Embryonic facial prominence (tissue), 1 donor: ENCODE measurements at regions not wholly inside any gene's neighbourhood (a gene's known extent, or its start where the extent isn't known, plus 50 kb on each side); places are given as distances from the start of the nearest gene placed in this dataset.
"Not testable (repeated sequence)": the region's sequence is repeated elsewhere in the genome, so short reads cannot be mapped to it uniquely, and the experiment has no call there.

ENCODE experiments used
- DNase-seq: peaks from one replicate; pipeline ENCODE4 v3.0.0-alpha.2; 2016; ENCODE audit errors: extremely low spot score

DNA sequence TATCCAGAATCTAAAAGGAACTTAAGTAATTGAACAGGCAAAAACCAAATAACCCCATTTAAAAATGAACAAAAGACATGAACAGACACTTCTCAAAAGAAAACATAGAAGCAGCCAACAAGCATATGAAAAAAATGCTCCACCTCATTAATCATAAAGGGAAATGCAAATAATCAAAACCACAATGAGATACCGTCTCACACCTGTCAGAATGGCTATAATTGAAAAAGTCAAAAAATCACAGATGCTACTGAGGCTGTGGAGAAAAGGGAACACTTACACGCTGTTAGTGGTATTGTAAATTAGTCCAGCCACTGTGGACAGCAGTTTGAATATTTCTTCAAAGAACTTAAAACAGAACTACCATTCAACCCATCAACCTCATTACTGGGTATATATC, 220.7 kb downstream of the MEX3B start:
- no peak for DNase-seq

DNA sequence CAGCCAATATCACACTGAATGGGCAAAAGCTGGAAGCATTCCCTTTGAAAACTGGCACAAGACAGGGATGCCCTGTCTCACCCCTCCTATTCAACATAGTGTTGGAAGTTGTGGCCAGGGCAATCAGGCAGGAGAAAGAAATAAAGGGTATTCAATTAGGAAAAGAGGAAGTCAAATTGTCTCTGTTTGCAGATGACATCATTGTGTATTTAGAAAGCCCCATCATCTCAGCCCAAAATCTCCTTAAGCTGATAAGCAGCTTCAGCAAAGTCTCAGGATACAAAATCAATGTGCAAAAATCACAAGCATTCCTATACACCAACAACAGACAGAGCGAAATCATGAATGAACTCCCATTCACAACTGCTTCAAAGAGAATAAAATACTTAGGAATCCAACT, 223.2 kb downstream of the MEX3B start:
- DNase-seq = not testable (repeated sequence)

DNA sequence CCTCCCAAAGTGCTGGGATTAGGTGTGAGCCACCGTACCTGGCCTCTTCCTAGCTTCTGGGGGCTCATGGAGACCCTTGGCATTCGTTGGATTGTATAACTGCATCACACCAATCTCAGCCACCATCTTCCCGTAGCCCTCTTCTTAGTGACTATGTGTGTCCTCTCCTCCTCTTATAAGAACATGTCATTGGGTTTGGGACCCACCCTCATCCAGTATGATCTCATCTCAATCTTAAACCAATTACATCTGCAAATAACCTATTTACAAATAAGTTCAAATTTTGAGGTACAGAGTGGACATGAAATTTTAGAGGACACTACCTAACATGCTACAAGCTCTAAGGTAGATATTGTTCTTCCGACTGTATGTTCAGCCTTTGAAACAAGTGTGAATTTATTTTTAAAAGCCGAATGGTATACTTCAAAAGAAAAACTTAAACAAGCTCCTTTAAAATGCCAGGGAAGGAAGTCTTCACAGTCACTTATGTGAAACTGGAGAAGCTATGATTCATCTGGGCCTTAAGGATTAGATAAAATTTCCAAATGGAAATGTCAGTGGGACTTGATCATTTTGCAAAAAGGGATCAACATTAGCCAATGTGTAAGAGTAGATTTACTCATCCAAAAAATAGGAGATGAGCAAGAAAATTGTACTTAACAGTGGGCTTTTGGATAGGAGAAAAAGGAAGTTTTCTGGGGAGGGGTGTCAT, 225.7 kb downstream of the MEX3B start:
- no peak for DNase-seq

DNA sequence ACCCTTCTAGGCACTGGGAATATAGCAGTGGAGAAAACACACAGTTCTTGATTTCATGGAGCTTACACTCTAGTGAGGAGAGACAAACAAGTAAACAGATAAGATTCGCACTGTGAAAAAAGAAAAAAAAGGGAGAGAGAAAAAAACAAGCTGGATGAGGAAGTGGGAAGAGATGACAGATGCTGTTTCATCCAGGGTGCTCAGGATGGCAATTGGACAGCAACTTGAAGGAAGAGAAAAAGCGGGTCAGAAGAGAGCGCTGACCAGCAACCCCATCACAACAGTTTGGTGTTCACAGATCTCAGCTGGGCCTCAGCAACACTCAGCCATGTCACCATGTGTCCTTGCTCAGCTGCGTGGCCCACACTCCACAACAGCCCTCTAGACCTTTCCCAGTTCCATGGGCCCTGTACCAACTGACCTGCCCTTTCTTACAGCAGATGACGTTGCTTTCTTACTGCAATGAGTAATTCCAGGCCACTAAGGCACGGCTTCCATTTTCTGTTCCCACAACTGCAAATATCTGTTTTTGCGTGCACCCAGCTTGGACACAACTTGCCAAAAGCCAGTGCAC, 230.8 kb downstream of the MEX3B start:
- no peak for DNase-seq

DNA sequence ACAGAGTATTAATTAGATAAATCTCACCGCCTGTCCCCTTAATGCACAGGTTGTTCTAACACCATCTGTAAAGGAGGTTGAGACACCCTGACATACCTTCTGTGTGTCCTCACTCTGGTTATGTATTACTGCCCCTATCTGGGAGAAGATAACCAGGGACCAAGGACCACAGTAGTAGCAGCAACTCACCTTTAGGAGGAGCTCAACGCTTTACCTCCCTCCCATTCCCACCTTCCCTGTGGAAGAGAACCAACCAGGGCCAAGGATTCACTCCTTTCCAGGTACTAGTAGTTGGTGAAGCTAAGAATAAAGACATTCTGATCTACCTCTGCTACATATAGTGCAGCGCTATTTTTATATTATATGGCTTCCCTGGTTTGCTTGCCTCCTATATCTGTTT, 232.6 kb downstream of the MEX3B start:
- DNase-seq = no peak

DNA sequence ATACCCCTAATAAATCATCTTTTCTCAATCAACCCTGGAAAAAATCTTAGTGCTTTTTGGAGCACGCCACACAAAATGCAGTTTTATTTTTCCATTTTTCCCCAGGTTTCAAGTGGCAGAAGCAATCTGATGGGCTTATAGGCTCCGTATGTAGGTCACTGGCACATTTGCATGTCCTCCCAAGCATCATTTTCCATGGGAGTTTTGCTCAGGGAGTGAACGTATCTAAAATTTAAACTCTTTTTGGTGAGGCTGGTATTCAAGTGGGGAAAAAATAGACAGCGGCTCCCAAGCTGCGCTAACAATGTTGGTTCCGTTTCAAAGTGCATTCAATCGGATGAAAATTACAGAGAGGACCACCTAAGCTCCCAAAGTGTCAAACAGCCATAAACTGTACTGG, 233.4 kb downstream of the MEX3B start:
- no peak for DNase-seq

DNA sequence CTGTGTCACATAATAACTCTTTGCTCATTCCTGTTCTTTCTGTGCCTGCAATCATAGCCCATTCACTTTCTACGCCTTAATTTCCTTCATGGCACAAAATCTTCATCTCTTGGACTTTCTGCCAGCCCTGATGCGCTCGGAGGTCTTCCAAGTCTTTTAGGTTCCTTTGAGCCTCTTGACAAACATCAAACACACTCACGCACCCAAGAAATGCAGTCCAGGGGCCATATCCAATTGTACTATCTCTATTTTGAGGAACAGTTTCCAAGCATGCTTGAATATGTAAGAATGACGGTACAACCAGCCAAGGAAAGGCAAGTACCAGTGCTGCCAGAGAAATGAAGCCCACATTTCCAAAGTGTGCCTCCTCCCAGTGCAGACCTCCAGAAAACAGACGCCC, 234.1 kb downstream of the MEX3B start:
- DNase-seq = no peak

DNA sequence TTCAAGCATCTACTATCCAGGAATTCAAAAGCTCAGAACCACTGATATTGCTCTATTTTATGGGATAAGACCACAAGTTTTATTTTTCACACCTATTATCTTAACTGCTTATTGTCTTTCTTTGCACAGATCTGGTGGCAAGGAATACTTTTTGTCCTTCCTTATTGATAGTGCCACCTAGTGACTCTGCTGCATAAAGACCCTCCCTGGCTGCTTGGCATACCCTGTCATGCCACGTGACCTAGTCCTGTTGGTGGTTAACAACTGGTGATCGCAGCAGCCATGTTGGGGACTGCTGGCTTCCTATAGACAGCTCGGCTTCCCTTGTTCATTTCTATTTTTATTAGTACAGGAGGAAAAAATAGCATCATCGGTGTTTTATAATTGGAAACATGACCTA, 236.3 kb downstream of the MEX3B start:
- no peak for DNase-seq

DNA sequence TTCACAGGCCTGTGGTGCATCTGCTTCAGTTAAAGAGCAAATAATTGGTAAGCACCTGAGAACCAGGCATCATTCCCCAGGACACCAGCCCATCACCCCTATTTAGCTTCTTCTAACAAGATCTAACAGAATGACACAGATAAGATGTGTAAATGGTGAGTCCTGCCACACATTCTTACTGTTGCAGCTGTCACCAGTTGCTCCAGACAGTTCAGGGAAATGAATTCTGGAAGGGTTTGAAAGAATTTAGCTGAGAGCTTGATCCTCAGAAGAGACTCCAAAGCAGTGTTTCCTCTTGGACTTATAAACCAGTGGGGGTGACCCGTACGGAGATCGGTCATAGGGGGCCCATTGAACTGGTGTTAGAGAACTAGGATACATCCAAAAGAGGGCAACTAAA, 238.0 kb downstream of the MEX3B start:
- DNase-seq = no peak

DNA sequence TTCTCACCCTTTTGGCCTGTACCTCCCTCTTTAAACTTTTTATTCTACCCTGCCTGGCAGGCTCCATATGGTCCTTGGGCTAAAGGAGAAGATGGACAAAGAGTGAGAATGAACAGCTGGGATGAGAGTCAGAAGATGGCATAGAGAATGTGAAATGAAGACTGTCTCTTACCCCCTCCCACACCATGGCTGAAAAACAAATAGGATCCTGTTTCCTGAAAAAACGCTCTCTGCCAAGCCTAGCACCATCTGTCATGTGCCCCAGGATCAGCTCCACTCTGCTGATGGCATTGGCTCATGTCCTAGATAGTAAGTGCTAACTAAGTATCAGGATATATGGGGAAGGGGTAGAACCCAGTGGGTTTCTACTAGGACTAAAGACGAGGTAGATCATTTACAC, 238.6 kb downstream of the MEX3B start:
- DNase-seq = no peak

DNA sequence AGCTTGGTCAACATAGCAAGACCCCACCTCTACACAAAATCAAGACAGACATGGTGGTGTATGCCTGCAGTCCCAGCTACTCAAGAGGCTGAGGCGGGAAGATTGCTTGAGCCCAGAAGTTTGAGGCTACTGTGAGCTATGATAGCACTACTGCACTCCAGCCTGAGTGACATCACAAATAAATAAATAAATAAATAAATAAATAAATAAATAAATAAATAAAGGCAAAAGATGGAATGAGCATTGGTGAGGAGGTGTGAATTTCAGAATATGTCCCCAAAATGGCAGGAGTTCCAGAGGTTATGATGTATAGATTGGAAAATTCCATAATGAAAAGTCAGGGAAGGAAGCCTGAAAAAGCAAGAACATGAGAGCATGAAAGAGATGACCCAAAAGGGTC, 249.9 kb downstream of the MEX3B start:
- DNase-seq = no peak

DNA sequence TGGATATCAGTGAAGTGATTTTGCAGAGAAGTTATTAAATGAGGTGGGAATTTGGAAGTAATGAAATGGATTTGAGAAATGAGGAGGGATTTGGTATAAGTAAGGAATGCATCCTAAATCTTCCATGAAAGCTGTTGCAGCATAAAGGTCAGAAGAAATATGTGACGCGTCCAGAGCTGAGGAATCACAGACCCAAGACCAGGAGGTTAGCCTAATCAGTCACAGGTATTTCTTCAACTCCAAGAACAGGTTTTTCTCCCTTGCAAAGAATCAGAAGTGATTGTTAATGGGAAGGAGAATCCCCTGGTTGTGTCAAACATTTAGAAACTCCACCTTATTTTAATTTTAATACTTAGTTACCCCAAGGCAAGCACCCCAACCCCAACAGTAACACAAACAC, 253.2 kb downstream of the MEX3B start:
- no peak for DNase-seq

DNA sequence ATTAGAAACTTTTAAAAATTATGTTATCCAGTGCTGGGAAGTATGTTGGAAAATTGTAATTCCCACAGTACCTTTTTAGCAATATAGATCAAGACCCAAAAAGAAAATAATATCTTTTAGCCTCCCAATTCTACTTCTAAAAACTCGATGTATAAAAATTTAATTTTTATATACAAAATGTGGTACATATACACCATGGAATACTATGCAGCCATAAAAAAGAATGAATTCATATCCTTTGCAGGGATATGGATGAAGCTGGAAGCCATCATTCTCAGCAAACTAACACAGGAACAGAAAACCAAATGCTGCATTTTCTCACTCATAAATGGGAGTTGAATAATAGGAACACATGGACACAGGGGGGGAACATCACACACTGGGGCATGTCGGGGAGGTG, 254.5 kb downstream of the MEX3B start:
- DNase-seq = not testable (repeated sequence)

DNA sequence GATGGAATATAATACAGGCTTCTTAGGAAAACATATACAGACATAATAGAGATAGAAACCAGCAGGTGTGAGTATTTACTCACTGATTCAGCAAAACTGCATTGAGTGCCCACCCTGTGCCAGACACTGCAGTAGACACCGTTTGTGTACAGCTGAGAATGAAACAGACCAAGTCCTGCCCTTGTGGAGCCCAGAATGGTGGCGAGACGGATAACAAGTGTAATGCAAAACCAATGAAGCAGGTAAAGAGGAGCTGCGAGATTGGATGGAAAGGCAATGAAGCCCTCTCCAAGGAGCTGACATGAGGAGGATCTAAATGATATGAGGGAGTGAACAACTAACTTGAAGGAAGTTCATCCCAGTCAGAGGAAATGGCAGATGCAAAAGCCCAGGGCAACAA, 256.4 kb downstream of the MEX3B start:
- no peak for DNase-seq

DNA sequence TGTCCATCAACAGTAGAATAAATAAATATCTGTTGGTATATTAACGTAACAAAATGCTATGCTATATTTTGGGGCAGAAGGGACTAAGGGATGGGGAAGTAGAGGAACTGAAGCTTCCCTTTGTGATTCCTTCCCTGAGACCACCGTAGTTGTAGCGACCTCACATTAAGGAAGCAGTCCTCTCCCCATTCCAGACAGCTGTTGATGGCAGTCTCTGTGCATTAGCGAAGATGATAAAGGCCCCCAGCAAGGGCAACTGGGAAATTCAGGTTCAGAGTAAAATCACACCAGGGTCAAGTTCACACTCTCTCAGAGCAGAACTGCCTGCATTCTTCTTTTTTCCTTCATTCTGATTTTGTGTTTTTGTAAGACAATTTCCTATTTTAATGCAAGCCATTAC, 259.0 kb downstream of the MEX3B start:
- DNase-seq = no peak

DNA sequence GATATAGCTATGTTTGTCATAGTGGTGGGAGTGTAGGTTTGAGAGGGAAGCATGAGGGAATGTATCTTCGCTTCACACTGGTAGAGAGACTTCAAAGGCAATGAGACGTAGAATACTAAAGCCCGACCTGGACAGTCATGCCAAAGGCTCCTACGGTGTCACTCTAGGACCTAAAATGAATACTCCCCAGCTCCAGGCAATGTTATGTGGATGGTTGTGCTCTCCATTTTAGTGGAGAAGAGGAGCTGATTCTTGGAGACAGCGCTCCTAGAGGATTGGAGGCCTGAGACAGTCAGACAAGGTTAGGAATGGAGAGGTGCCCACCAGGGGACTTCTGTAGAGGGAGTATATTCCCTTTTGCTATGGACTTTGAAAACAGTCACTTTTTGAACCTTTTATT, 260.1 kb downstream of the MEX3B start:
- no peak for DNase-seq

DNA sequence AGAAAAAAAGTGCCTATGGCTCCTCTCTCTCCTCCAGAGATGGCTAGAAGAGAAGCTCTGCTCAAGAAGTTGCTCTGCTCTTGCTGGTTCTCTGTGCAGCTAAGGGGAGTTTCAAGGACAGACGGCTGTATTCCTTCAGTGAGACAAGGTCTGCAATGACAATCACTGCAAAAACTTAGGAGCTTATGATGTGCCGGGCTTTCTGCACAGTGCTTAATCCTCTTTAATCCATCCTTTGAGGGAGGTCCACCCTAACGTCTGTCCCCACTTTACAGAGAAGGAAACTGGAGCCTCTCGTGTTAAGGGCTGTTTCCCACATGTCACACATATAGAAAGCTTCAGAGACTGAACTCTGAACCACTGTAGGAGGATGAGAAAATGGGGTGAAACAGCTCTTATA, 260.6 kb downstream of the MEX3B start:
- DNase-seq = no peak

DNA sequence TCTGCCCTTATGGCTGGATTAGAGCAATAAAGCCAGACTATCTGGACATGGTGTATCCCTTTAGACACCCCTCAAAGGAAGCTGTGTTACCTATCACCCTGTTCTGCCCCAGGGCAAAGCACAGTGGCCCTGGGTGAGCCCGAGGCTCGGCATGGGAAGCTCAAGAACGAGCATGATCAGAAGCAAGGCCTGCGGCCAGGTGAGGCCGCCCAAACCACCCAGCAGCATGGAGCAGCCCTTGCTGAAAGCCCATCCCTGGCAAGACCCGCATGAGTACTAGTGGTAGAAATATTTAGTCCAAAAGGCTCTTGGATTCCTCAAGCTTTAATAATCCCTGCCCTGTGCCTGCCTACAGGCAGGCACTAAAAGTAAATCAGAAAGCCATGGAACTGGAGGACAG, 261.1 kb downstream of the MEX3B start:
- DNase-seq = no peak

DNA sequence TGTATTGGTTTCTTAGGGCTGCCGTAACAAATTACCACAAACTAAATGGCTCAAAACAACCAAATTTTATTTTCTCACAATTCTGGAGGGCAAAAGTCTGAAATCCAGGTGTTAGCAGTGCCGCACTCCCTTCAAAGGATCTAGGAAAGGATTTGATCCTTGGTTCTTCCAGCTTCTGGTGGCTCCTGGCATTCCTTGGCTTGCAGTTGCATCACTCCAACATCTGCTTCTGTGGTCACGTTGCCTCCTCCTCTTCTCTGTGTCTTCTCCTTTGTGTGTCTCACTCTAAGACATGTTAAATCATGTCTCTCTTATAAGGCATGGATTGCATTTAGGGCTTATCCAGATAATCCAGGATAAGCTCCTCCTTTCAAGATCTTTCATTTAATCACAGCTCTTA, 262.2 kb downstream of the MEX3B start:
- no peak for DNase-seq

DNA sequence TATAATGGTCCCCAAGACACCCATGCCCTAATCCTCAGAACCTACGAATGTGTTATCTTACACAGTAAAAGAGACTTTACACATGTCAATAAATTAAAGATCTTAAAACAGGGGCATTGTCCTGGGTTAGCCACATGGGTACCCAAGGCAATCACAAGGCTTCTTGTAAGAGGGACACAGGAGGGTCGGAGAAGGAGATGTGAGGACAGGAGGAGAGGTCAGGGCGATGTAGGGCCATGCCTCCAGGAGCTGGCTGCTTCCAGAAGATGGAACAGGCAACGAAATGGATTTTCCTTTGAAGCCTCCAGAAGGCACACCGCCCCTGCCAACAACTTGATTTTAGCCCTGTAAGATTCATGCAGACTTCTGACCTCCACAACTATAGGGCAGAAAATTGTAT, 262.7 kb downstream of the MEX3B start:
- no peak for DNase-seq

DNA sequence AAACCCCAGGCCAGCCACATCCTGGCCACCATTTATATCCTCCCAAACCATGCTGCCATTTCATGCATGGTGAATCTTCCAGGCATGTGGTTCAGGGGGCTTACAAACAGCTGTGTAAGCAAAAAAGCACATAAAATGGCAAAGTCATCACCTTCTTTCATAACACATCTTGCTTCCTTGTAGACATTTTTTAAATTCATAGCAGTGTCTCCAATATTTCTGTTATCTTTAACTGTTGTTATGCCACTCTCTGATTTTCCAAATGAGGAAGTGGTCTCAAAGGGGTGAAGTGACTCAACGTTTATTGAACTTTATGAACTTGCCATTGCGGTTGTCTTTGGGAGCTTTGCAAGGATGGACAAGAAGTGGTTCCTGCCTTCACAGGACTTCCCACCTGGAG, 264.4 kb downstream of the MEX3B start:
- no peak for DNase-seq

DNA sequence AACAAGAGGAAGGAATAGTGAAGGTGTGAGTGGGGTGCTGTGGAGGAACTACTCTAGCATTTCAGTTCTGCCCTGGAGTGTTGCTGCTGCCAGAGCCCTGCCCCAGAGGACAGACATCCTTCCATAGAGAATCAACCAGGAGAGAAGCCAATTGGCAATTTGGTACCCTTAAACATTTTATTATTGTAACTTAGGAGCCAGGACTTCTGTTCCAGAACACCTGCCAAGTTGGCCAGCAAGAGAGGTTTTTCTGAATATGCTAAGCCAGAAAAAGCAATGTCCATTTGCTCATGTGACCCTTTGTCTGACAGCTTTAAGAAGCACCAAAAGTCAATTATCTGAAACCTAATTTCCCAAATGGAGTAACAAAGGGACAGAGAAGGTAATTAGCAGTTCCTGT, 264.9 kb downstream of the MEX3B start:
- no peak for DNase-seq

DNA sequence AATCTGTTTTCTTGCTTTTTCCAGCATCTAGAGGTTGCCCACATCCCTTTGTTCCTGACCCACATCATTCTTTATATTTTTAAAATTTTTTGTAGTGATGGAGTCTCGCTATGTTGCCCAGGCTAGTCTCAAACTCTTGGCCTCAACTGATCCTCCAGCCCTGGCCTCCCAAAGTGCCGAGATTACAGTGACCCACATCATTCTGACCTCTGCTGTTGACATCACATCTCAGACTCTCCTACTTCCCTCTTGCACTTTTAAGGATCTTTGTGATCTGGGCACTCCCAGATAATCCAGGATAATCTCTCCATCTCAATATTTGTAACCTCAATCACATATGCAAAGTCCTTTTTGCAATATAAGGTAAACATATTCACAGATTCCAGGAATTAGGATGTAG, 266.6 kb downstream of the MEX3B start:
- no peak for DNase-seq

DNA sequence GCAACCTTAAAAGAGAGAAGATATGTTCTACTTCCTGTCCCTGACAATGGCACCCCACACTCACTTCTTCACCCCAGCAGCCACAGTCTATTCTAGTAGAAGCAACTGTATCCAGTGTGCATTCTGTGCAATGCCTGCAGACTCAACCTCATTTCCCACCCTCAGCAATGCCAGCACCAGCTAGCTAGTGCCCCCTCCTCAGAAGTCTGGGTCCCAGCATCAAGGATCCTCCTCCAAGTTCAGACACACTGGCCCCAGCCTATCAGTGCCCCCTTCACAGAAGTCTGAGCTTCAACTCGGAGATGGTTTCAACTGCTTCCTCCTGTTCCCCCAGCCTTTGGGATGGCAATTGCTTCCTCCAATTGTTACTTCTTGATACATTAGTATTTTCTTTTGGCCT, 268.3 kb downstream of the MEX3B start:
- no peak for DNase-seq
